HEK293T (cell line): ENCODE measurements at regions not wholly inside any gene's neighbourhood (a gene's known extent, or its start where the extent isn't known, plus 50 kb on each side); places are given as distances from the start of the nearest gene placed in this dataset.
"Not testable (repeated sequence)": the region's sequence is repeated elsewhere in the genome, so short reads cannot be mapped to it uniquely, and the experiment has no call there.

ENCODE experiments used
- CTCF ChIA-PET: fragments of 350-600 bp; formaldehyde crosslinking; extraction: SDS; loops from one replicate; lab custom pipeline; 2021; ENCODE audit warnings: antibody characterized with exemption, inconsistent platforms; lab: Yijun Ruan, JAX
- POLR2A ChIA-PET: fragments of 350-600 bp; formaldehyde crosslinking; extraction: SDS; loops from one replicate; lab custom pipeline; 2020; ENCODE audit warnings: antibody characterized with exemption, inconsistent platforms; lab: Yijun Ruan, JAX
- DNase-seq: peaks from one replicate; pipeline ENCODE4 v3.0.0; 2012; ENCODE audit warnings: mixed read lengths; ENCODE audit errors: extremely low spot score
- ARNT ChIP-seq: fragments of 450-650 bp; IDR thresholded peaks from 2 replicates; pipeline ENCODE4 v1.6.1; 2017; ENCODE audit warnings: mild to moderate bottlenecking
- BHLHE40 ChIP-seq: fragments of 450-650 bp; IDR thresholded peaks from 2 replicates; pipeline ENCODE4 v1.6.1; 2016; ENCODE audit warnings: mild to moderate bottlenecking, moderate library complexity, borderline replicate concordance
- CTBP1 ChIP-seq: fragments of 450-650 bp; IDR thresholded peaks from 2 replicates; pipeline ENCODE4 v1.6.1; 2016; ENCODE audit warnings: borderline replicate concordance
- ELF4 ChIP-seq: fragments of 450-650 bp; IDR thresholded peaks from 2 replicates; pipeline ENCODE4 v1.6.1; 2017; ENCODE audit warnings: antibody characterized with exemption
- FOXA1 ChIP-seq: fragments of 450-650 bp; IDR thresholded peaks from 2 replicates; pipeline ENCODE4 v1.6.1; 2016; ENCODE audit warnings: mild to moderate bottlenecking
- FOXK2 ChIP-seq: fragments of 450-650 bp; IDR thresholded peaks from 2 replicates; pipeline ENCODE4 v1.6.1; 2016; ENCODE audit warnings: mild to moderate bottlenecking
- FOXM1 ChIP-seq: fragments of 450-650 bp; IDR thresholded peaks from 2 replicates; pipeline ENCODE4 v1.6.1; 2017; ENCODE audit warnings: mild to moderate bottlenecking, borderline replicate concordance
- HDGF ChIP-seq: fragments of 450-650 bp; IDR thresholded peaks from 2 replicates; pipeline ENCODE4 v1.6.1; 2017; ENCODE audit warnings: antibody characterized with exemption, borderline replicate concordance
- L3MBTL2 ChIP-seq: fragments of 450-650 bp; conservative IDR thresholded peaks from 2 replicates; pipeline ENCODE4 v1.6.1; 2016; ENCODE audit warnings: mild to moderate bottlenecking
- LEF1 ChIP-seq: fragments of 450-650 bp; IDR thresholded peaks from 2 replicates; pipeline ENCODE4 v1.6.1; 2017; ENCODE audit warnings: mild to moderate bottlenecking, borderline replicate concordance
- NFRKB ChIP-seq: fragments of 450-650 bp; IDR thresholded peaks from 2 replicates; pipeline ENCODE4 v1.6.1; 2016; ENCODE audit warnings: mild to moderate bottlenecking, moderate library complexity
- PKNOX1 ChIP-seq: fragments of 450-650 bp; IDR thresholded peaks from 2 replicates; pipeline ENCODE4 v1.6.1; 2016
- SP1 ChIP-seq: fragments of 450-650 bp; IDR thresholded peaks from 2 replicates; pipeline ENCODE4 v1.6.1; 2017
- SUZ12 ChIP-seq: fragments of 450-650 bp; IDR thresholded peaks from 2 replicates; pipeline ENCODE4 v1.6.1; 2016; ENCODE audit warnings: mild to moderate bottlenecking
- TARDBP ChIP-seq: fragments of 450-650 bp; IDR thresholded peaks from 2 replicates; pipeline ENCODE4 v1.6.1; 2016
- ZNF384 ChIP-seq: fragments of 450-650 bp; IDR thresholded peaks from 2 replicates; pipeline ENCODE4 v1.6.1; 2016

- ChIA-PET POLR2A (no interaction called here), CTCF (no interaction called here)
- no peak for DNase-seq
- TF ChIP-seq NFRKB (no peak), FOXK2 (no peak), TARDBP (no peak), FOXM1 (no peak), LEF1 (no peak), L3MBTL2 (no peak), SP1 (no peak), BHLHE40 (no peak), HDGF (no peak), PKNOX1 (no peak)
Observed at GRCh38 chr12:33834672-33835071, 187.6 kb upstream of the ALG10 start.

GRCh38 chr12:33876618-33877017 is 145.7 kb upstream of the ALG10 start:
- no peak for DNase-seq
- ChIA-PET CTCF (no interaction called here), POLR2A (no interaction called here)
- TF ChIP-seq SP1 = no peak
- TF ChIP-seq CTBP1 = no peak
- no peak for TF ChIP-seq BHLHE40
- no peak for TF ChIP-seq ZNF384
- no peak for TF ChIP-seq LEF1
- TF ChIP-seq ELF4 = no peak
- TF ChIP-seq PKNOX1 = no peak
- TF ChIP-seq NFRKB = no peak

GRCh38 chr12:33892425-33892824 is 129.9 kb upstream of the ALG10 start:
- DNase-seq = no peak
- CTCF ChIA-PET = no interaction called here
- POLR2A ChIA-PET = no interaction called here
- TF ChIP-seq ARNT (no peak), PKNOX1 (no peak), FOXK2 (no peak), ZNF384 (no peak), LEF1 (no peak), TARDBP (no peak), HDGF (no peak), FOXA1 (no peak), ELF4 (no peak), CTBP1 (no peak), BHLHE40 (no peak), FOXM1 (no peak), SP1 (no peak), NFRKB (no peak), L3MBTL2 (no peak), SUZ12 (no peak)

- DNase-seq, CTCF ChIA-PET, POLR2A ChIA-PET: not testable (repeated sequence)
Observed at GRCh38 chr12:33920460-33920859, 101.8 kb upstream of the ALG10 start.

- DNase-seq = no peak
- ChIA-PET POLR2A (no interaction called here), CTCF (no interaction called here)
- no peak for TF ChIP-seq CTBP1
- TF ChIP-seq PKNOX1 = no peak
- no peak for TF ChIP-seq LEF1
- TF ChIP-seq ELF4 = no peak
- no peak for TF ChIP-seq ARNT
- TF ChIP-seq L3MBTL2 = no peak
- no peak for TF ChIP-seq SUZ12
- TF ChIP-seq FOXA1 = no peak
- TF ChIP-seq FOXM1 = no peak
- no peak for TF ChIP-seq NFRKB
- TF ChIP-seq BHLHE40 = no peak
- no peak for TF ChIP-seq ZNF384
- TF ChIP-seq SP1 = no peak
- no peak for TF ChIP-seq FOXK2
- no peak for TF ChIP-seq TARDBP
- no peak for TF ChIP-seq HDGF
Observed at GRCh38 chr12:33926095-33926494, 96.2 kb upstream of the ALG10 start.

GRCh38 chr12:33937669-33938068 is 84.6 kb upstream of the ALG10 start:
- CTCF ChIA-PET, DNase-seq, POLR2A ChIA-PET: not testable (repeated sequence)

GRCh38 chr12:33942172-33942571 is 80.1 kb upstream of the ALG10 start:
- no peak for DNase-seq
- POLR2A ChIA-PET = no interaction called here
- CTCF ChIA-PET = no interaction called here
- TF ChIP-seq NFRKB (no peak), FOXK2 (no peak), HDGF (no peak), ARNT (no peak), TARDBP (no peak), SUZ12 (no peak), ELF4 (no peak), CTBP1 (no peak), FOXA1 (no peak), LEF1 (no peak), PKNOX1 (no peak), L3MBTL2 (no peak), BHLHE40 (no peak), FOXM1 (no peak), ZNF384 (no peak), SP1 (no peak)
